H1 (cell line): ENCODE measurements at regions not wholly inside any gene's neighbourhood (a gene's known extent, or its start where the extent isn't known, plus 50 kb on each side); places are given as distances from the start of the nearest gene placed in this dataset.
"Not testable (repeated sequence)": the region's sequence is repeated elsewhere in the genome, so short reads cannot be mapped to it uniquely, and the experiment has no call there.

Experiments used
- CTCF ChIA-PET: fragments of 300-600 bp; sonication (Branson Sonifier 250); formaldehyde crosslinking; loops from one replicate; lab custom pipeline; 2021; ENCODE audit not compliant: partially characterized antibody; lab: Charles Lee
- POLR2A ChIA-PET: fragments of 300-600 bp; sonication (Branson Sonifier 250); formaldehyde crosslinking; loops from one replicate; lab custom pipeline; 2021; ENCODE audit warnings: inconsistent platforms; ENCODE audit not compliant: partially characterized antibody; lab: Charles Lee
- DNase-seq, 2 experiments: peaks; one replicate each; pipeline versions ENCODE4 v3.0.0 to v3.0.0-alpha.2; 2010 to 2022; ENCODE audit warnings: low spot score in 2 of 2, low read depth in 1 of 2, mixed read lengths in 1 of 2
- FAIRE-seq: peaks from 2 replicates; lab custom pipeline; 2011; peaks lifted over from hg19 to GRCh38; lab: Jason Lieb, UNC
- H2AFZ ChIP-seq: 2 replicates; pipeline ENCODE4 v1.8.1; 2012; ENCODE audit warnings: low read length, inconsistent platforms
- H2AK5ac ChIP-seq: 2 replicates; pipeline ENCODE4 v1.6.1; 2013; ENCODE audit warnings: low read depth, low read length
- H2BK120ac ChIP-seq: replicated peaks from 2 replicates; pipeline ENCODE3; 2013; ENCODE audit warnings: low read depth, low read length, inconsistent platforms
- H2BK12ac ChIP-seq: 2 replicates; pipeline ENCODE4 v1.6.1; 2013; ENCODE audit warnings: low read depth, low read length
- H2BK15ac ChIP-seq: 2 replicates; pipeline ENCODE4 v1.6.1; 2013; ENCODE audit warnings: low read length
- H2BK20ac ChIP-seq: 2 replicates; pipeline ENCODE4 v1.6.1; 2013; ENCODE audit warnings: low read length
- H2BK5ac ChIP-seq: 2 replicates; pipeline ENCODE4 v1.6.1; 2013; ENCODE audit warnings: low read depth, low read length
- H3K14ac ChIP-seq: 2 replicates; pipeline ENCODE4 v1.6.1; 2013; ENCODE audit warnings: inconsistent platforms; ENCODE audit not compliant: insufficient read length
- H3K18ac ChIP-seq: 2 replicates; pipeline ENCODE4 v1.6.1; 2013; ENCODE audit warnings: low read length; ENCODE audit errors: extremely low read depth
- H3K23ac ChIP-seq: 2 replicates; pipeline ENCODE4 v1.6.1; 2013; ENCODE audit warnings: inconsistent platforms; ENCODE audit not compliant: insufficient read length
- H3K23me2 ChIP-seq: 2 replicates; pipeline ENCODE4 v1.6.1; 2013; ENCODE audit warnings: low read depth, low read length
- H3K27ac ChIP-seq: 2 replicates; pipeline ENCODE4 v1.6.1; 2011; ENCODE audit warnings: low read depth, low read length, inconsistent platforms
- H3K27me3 ChIP-seq, 4 experiments: replicated peaks in 1 of 4; 1 replicate in 1 of 4; 2 replicates in 3 of 4; pipeline versions ENCODE4 v1.6.1 to v1.8.1; 2011 to 2013; ENCODE audit warnings: low read length in 3 of 4, mild to moderate bottlenecking in 3 of 4, inconsistent platforms in 2 of 4, mixed read lengths in 2 of 4, moderate library complexity in 1 of 4; ENCODE audit not compliant: control insufficient read depth in 3 of 4, insufficient read depth in 3 of 4; ENCODE audit errors: extremely low read depth in 1 of 4
- H3K36me3 ChIP-seq, 4 experiments: 2 replicates each; pipeline versions ENCODE4 v1.6.1 to v1.8.1; 2011 to 2013; ENCODE audit warnings: mild to moderate bottlenecking in 4 of 4, low read length in 3 of 4, moderate library complexity in 2 of 4, control low read depth in 1 of 4, inconsistent platforms in 1 of 4; ENCODE audit not compliant: insufficient read depth in 4 of 4, control insufficient read depth in 2 of 4
- H3K4ac ChIP-seq: replicated peaks from 2 replicates; pipeline ENCODE3; 2013; ENCODE audit warnings: low read length, low read depth, mixed read lengths, inconsistent platforms; ENCODE audit not compliant: insufficient read length
- H3K4me1 ChIP-seq, 4 experiments: replicated peaks in 1 of 4; 1 replicate in 1 of 4; 2 replicates in 3 of 4; pipeline versions ENCODE4 v1.6.1 to v1.8.1; 2011 to 2013; ENCODE audit warnings: low read length in 3 of 4, inconsistent platforms in 2 of 4, mixed read lengths in 1 of 4; ENCODE audit not compliant: insufficient read depth in 4 of 4, control insufficient read depth in 3 of 4
- H3K4me2 ChIP-seq, 2 experiments: 2 replicates each; pipeline versions ENCODE4 v1.6.1 to v1.8.1; 2011 to 2013; ENCODE audit warnings: low read depth in 2 of 2, low read length in 2 of 2, control low read depth in 1 of 2, inconsistent platforms in 1 of 2, mild to moderate bottlenecking in 1 of 2; ENCODE audit not compliant: insufficient read depth in 1 of 2
- H3K4me3 ChIP-seq, 4 experiments: fragments of 200-600, 300-600 bp in 1 of 4; sonication (generic), shearing (Covaris generic), sonication (Bioruptor Twin) in 1 of 4; 2 replicates each; pipeline versions ENCODE4 v1.5.1 to v1.8.1; 2011 to 2016; ENCODE audit warnings: low read length in 4 of 4, low read depth in 3 of 4, control low read depth in 2 of 4, inconsistent platforms in 2 of 4, mild to moderate bottlenecking in 2 of 4, mixed read lengths in 1 of 4, moderate library complexity in 1 of 4; ENCODE audit not compliant: insufficient read depth in 2 of 4; ENCODE audit errors: extremely low read depth in 1 of 4
- H3K56ac ChIP-seq: replicated peaks from 2 replicates; pipeline ENCODE3; 2013; ENCODE audit warnings: low read depth, mild to moderate bottlenecking, mixed read lengths, low read length, inconsistent platforms; ENCODE audit not compliant: insufficient read length
- H3K79me1 ChIP-seq: 2 replicates; pipeline ENCODE4 v1.6.1; 2013; ENCODE audit warnings: low read depth, low read length, control low read depth
- H3K79me2 ChIP-seq, 2 experiments: 2 replicates each; pipeline versions ENCODE4 v1.6.1 to v1.8.1; 2012 to 2013; ENCODE audit warnings: low read length in 2 of 2, mild to moderate bottlenecking in 2 of 2, inconsistent platforms in 1 of 2; ENCODE audit not compliant: insufficient read depth in 2 of 2, control insufficient read depth in 1 of 2
- H3K9ac ChIP-seq, 4 experiments: replicated peaks in 1 of 4; 1 replicate in 1 of 4; 2 replicates in 3 of 4; pipeline versions ENCODE4 v1.6.1 to v1.8.1; 2011 to 2013; ENCODE audit warnings: low read depth in 3 of 4, low read length in 3 of 4, control low read depth in 2 of 4, mild to moderate bottlenecking in 2 of 4, moderate library complexity in 2 of 4, inconsistent platforms in 1 of 4; ENCODE audit errors: extremely low read depth in 1 of 4
- H3K9me3 ChIP-seq, 2 experiments: 2 replicates each; pipeline versions ENCODE4 v1.6.1 to v1.8.1; 2012 to 2013; ENCODE audit warnings: mild to moderate bottlenecking in 2 of 2, moderate library complexity in 2 of 2, control low read depth in 1 of 2, inconsistent platforms in 1 of 2, low read depth in 1 of 2, low read length in 1 of 2, mixed read lengths in 1 of 2; ENCODE audit not compliant: insufficient read depth in 2 of 2
- H4K20me1 ChIP-seq, 2 experiments: replicated peaks in 1 of 2; 2 replicates each; pipeline versions ENCODE3 to v1.8.1; 2011 to 2013; ENCODE audit warnings: inconsistent platforms in 2 of 2, low read length in 2 of 2, mild to moderate bottlenecking in 1 of 2; ENCODE audit not compliant: insufficient read depth in 2 of 2, control insufficient read depth in 1 of 2
- H4K5ac ChIP-seq: 2 replicates; pipeline ENCODE4 v1.6.1; 2013; ENCODE audit warnings: low read length, low read depth, mixed read lengths, inconsistent platforms; ENCODE audit not compliant: insufficient read length
- H4K8ac ChIP-seq: 2 replicates; pipeline ENCODE4 v1.8.0; 2013; ENCODE audit warnings: mild to moderate bottlenecking, moderate library complexity, low read length, inconsistent platforms; ENCODE audit not compliant: insufficient read depth; ENCODE audit errors: extremely low read depth
- H4K91ac ChIP-seq: replicated peaks from 2 replicates; pipeline ENCODE3; 2013; ENCODE audit warnings: low read length, mixed read lengths, inconsistent platforms; ENCODE audit not compliant: insufficient read length
- JUND ChIP-seq: IDR thresholded peaks from 2 replicates; pipeline ENCODE4 v1.6.1; 2011; ENCODE audit warnings: mild to moderate bottlenecking, improper control_type of control experiment, low read length
- KDM5A ChIP-seq: fragments of 200-600 bp; IDR thresholded peaks from 2 replicates; pipeline ENCODE4 v1.7.1; 2012; ENCODE audit warnings: mild to moderate bottlenecking, low read length, inconsistent platforms, mixed read lengths
- RAD21 ChIP-seq, 2 experiments: IDR thresholded peaks in 1 of 2; conservative IDR thresholded peaks in 1 of 2; 2 replicates each; pipeline ENCODE4 v1.6.1; 2011; ENCODE audit warnings: low read depth in 2 of 2, low read length in 2 of 2, improper control_type of control experiment in 1 of 2, inconsistent platforms in 1 of 2, mild to moderate bottlenecking in 1 of 2, moderate library complexity in 1 of 2
- SIN3A ChIP-seq, 2 experiments: IDR thresholded peaks in 1 of 2; conservative IDR thresholded peaks in 1 of 2; 2 replicates each; pipeline ENCODE4 v1.6.1; 2011 to 2012; ENCODE audit warnings: low read length in 2 of 2, improper control_type of control experiment in 1 of 2, low read depth in 1 of 2, mild to moderate bottlenecking in 1 of 2
- WGBS, 2 experiments: shearing (Covaris generic) in 1 of 2; methylation state at CpG; one replicate each; pipeline versions ENCODE4 v1.1.6 to v1.1.7; 2013 to 2015; ENCODE audit warnings: low lambda C conversion rate in 2 of 2, mixed read lengths in 2 of 2, inconsistent platforms in 1 of 2, low coverage in 1 of 2, missing lambda C conversion rate in 1 of 2; ENCODE audit not compliant: insufficient replicate concordance in 2 of 2, insufficient coverage in 1 of 2, insufficient read length in 1 of 2; ENCODE audit errors: extremely low coverage in 1 of 2, missing lambda C conversion rate in 1 of 2; 5-methylcytosine and 5-hydroxymethylcytosine counted together

- TF ChIP-seq JUND (no peak), SIN3A (conservative IDR thresholded peaks at IDR 0.05 in 1 of 2, IDR thresholded peaks at IDR 0.05 in 1 of 2; ENCODE audit: low read depth in 1 of 2, low read length in 2 of 2) (no peak), RAD21 (IDR thresholded peaks at IDR 0.05 in 1 of 2, conservative IDR thresholded peaks at IDR 0.05 in 1 of 2; ENCODE audit: low read depth in 2 of 2, low read length in 2 of 2) (no peak), KDM5A (no peak)
Measured at GRCh38 chr10:44752451-44753441, 158.4 kb upstream of the TMEM72 start (continued).

DNA sequence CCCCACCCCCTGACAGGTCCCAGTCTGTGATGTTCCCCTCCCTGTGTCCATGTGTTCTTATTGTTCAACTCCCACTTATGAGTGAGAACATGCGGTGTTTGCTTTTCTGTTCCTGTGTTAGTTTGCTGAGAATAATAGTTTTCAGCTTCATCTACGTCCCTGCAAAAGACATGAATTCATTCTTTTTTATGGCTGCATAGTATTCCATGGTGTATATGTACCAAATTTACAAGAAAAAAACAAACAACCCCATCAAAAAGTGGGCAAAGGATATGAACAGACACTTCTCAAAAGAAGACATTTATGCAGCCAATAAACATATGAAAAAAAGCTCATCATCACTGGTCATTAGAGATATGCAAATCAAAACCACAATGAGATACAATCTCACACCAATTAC lies 156.8 kb upstream of the TMEM72 start:
- H3K27me3 ChIP-seq, H3K36me3 ChIP-seq, POLR2A ChIA-PET, H3K27ac ChIP-seq, FAIRE-seq, H2AK5ac ChIP-seq, H2BK120ac ChIP-seq, H4K20me1 ChIP-seq, H2BK12ac ChIP-seq, H2AFZ ChIP-seq, H3K18ac ChIP-seq, H2BK15ac ChIP-seq, H2BK20ac ChIP-seq, H3K23me2 ChIP-seq, H4K5ac ChIP-seq, H3K9ac ChIP-seq, H3K4ac ChIP-seq, H3K56ac ChIP-seq, H3K14ac ChIP-seq, H4K91ac ChIP-seq, DNase-seq, H3K23ac ChIP-seq, H4K8ac ChIP-seq, H3K4me2 ChIP-seq, H3K79me1 ChIP-seq, H3K79me2 ChIP-seq, H2BK5ac ChIP-seq, H3K4me1 ChIP-seq, H3K9me3 ChIP-seq, H3K4me3 ChIP-seq: not testable (repeated sequence)
- CTCF ChIA-PET: interaction anchor here (1.1 to 1.7 kb wide), 2 partner anchors 21 to 287 kb away, joined by 3 to 5 read pairs; no protein-coding TSS in a partner anchor
- WGBS, 2 experiments: 93% methylated on average over 2 of the region's 2 CpGs; no CpG with 5 or more reads in 1 of the 2 experiments
